Posterior vena cava (tissue), 2 donors: ENCODE measurements at regions not wholly inside any gene's neighbourhood (a gene's known extent, or its start where the extent isn't known, plus 50 kb on each side); places are given as distances from the start of the nearest gene placed in this dataset.
"Not testable (repeated sequence)": the region's sequence is repeated elsewhere in the genome, so short reads cannot be mapped to it uniquely, and the experiment has no call there.

ENCODE experiments used
- DNase-seq: peaks from one replicate; pipeline ENCODE4 v3.0.0-alpha.2; 2020; ENCODE audit warnings: low spot score
- intact Hi-C, 2 donors: fragments of 100-400 bp; cut with DNase I; formaldehyde crosslinking; loops; one replicate each; pipeline versions ENCODE4 v1.14.1 to v1.14.2; 2022 to 2023
- donor health status: DM: yes; HTN: yes; CAD: no.
- donor health status: DM: yes; HTN: yes; CAD: no.

- intact Hi-C loops = no loop called here
- peak; percentile 56 for DNase-seq
These were observed 1411.5 kb upstream of the ACVR2A start for GRCh38 chr2:146433116-146433875.

- intact Hi-C loops = loop anchor here in 1 of 2 donors (2.0 kb wide), 1 partner anchor 17 kb away; no protein-coding TSS in a partner anchor
- DNase-seq = no peak
These were observed 1415.5 kb upstream of the ACVR2A start for GRCh38 chr2:146429366-146429765.

GRCh38 chr2:146417942-146418341 is 1426.9 kb upstream of the ACVR2A start:
- DNase-seq = no peak
- intact Hi-C loops = no loop called here

GRCh38 chr2:146415291-146415690 is 1429.5 kb upstream of the ACVR2A start:
- DNase-seq = no peak
- intact Hi-C loops = no loop called here

- intact Hi-C loops = no loop called here
These were observed 1430.4 kb upstream of the ACVR2A start for GRCh38 chr2:146414456-146414855.

GRCh38 chr2:146413086-146413610 is 1431.7 kb upstream of the ACVR2A start:
- intact Hi-C loops = no loop called here
- DNase-seq = no peak

More at GRCh38 chr2:146414456-146414855, 1430.4 kb upstream of the ACVR2A start:
- DNase-seq = no peak

GRCh38 chr2:146412625-146413024 is 1432.2 kb upstream of the ACVR2A start:
- no peak for DNase-seq
- intact Hi-C loops = no loop called here

GRCh38 chr2:146405402-146406309 is 1439.2 kb upstream of the ACVR2A start:
- intact Hi-C loops, DNase-seq: not testable (repeated sequence)

- intact Hi-C loops = not testable (repeated sequence)
These were observed 1441.2 kb upstream of the ACVR2A start for GRCh38 chr2:146403546-146404160.

GRCh38 chr2:146392631-146393030 is 1452.2 kb upstream of the ACVR2A start:
- no peak for DNase-seq
- intact Hi-C loops = no loop called here

More at GRCh38 chr2:146403546-146404160, 1441.2 kb upstream of the ACVR2A start:
- DNase-seq = not testable (repeated sequence)

GRCh38 chr2:146392186-146392585 is 1452.6 kb upstream of the ACVR2A start:
- intact Hi-C loops = no loop called here
- peak; percentile 58 for DNase-seq

GRCh38 chr2:146388757-146389156 is 1456.1 kb upstream of the ACVR2A start:
- intact Hi-C loops = no loop called here

GRCh38 chr2:146386096-146386495 is 1458.7 kb upstream of the ACVR2A start:
- DNase-seq = no peak
- intact Hi-C loops = no loop called here

More at GRCh38 chr2:146388757-146389156, 1456.1 kb upstream of the ACVR2A start:
- no peak for DNase-seq

GRCh38 chr2:146385031-146385430 is 1459.8 kb upstream of the ACVR2A start:
- intact Hi-C loops = no loop called here
- no peak for DNase-seq

GRCh38 chr2:146376511-146377064 is 1468.2 kb upstream of the ACVR2A start:
- intact Hi-C loops = no loop called here
- DNase-seq = no peak

- DNase-seq = no peak
- intact Hi-C loops = no loop called here
These were observed 1470.3 kb upstream of the ACVR2A start for GRCh38 chr2:146374505-146374904.

- intact Hi-C loops, DNase-seq: not testable (repeated sequence)
These were observed 1473.5 kb upstream of the ACVR2A start for GRCh38 chr2:146371364-146371763.

- intact Hi-C loops = no loop called here
- DNase-seq = no peak
These were observed 1474.0 kb upstream of the ACVR2A start for GRCh38 chr2:146370826-146371225.

GRCh38 chr2:146366276-146366675 is 1478.6 kb upstream of the ACVR2A start:
- DNase-seq = no peak
- intact Hi-C loops = no loop called here
